ENCODE measurements at regions not wholly inside any gene's neighbourhood (a gene's known extent, or its start where the extent isn't known, plus 50 kb on each side); places are given as distances from the start of the nearest gene placed in this dataset.

GRCh38 chr15:57795261-57795660 is 88.7 kb downstream of the POLR2M start:
- TF ChIP-seq, protein P1, sequence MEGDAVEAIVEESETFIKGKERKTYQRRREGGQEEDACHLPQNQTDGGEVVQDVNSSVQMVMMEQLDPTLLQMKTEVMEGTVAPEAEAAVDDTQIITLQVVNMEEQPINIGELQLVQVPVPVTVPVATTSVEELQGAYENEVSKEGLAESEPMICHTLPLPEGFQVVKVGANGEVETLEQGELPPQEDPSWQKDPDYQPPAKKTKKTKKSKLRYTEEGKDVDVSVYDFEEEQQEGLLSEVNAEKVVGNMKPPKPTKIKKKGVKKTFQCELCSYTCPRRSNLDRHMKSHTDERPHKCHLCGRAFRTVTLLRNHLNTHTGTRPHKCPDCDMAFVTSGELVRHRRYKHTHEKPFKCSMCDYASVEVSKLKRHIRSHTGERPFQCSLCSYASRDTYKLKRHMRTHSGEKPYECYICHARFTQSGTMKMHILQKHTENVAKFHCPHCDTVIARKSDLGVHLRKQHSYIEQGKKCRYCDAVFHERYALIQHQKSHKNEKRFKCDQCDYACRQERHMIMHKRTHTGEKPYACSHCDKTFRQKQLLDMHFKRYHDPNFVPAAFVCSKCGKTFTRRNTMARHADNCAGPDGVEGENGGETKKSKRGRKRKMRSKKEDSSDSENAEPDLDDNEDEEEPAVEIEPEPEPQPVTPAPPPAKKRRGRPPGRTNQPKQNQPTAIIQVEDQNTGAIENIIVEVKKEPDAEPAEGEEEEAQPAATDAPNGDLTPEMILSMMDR (IDR thresholded peaks at IDR 0.05) = no peak
- TF ChIP-seq TCF12 (IDR thresholded peaks at IDR 0.05) (no peak), MEF2A (IDR thresholded peaks at IDR 0.05; ENCODE audit: borderline replicate concordance, low read depth) (no peak), RAD21 (IDR thresholded peaks at IDR 0.05; ENCODE audit: low read length) (no peak), FOXM1 (IDR thresholded peaks at IDR 0.05; ENCODE audit: low read depth) (no peak), POLR2AphosphoS5 (IDR thresholded peaks at IDR 0.05; ENCODE audit: low read depth, low read length) (no peak)

All from SK-N-SH (cell line).